Neural cell (in vitro differentiated cells): ENCODE measurements at regions not wholly inside any gene's neighbourhood (a gene's known extent, or its start where the extent isn't known, plus 50 kb on each side); places are given as distances from the start of the nearest gene placed in this dataset.

Source experiments
- H2AFZ ChIP-seq: fragments of 200-600, 300-800 bp; sonication (generic), shearing (Covaris generic); 2 replicates; pipeline ENCODE4 v1.6.0; 2014; ENCODE audit warnings: low read depth, mild to moderate bottlenecking, antibody characterized with exemption, low read length, moderate library complexity
- H3F3A ChIP-seq: fragments of 200-600 bp; shearing (Covaris generic); 2 replicates; pipeline ENCODE4 v1.6.1; 2016; ENCODE audit warnings: mild to moderate bottlenecking, moderate library complexity, mixed read lengths, antibody characterized with exemption, low read length; ENCODE audit not compliant: insufficient read depth, poor library complexity, severe bottlenecking
- H3K27ac ChIP-seq: fragments of 200-600, 300-800 bp; sonication (generic), shearing (Covaris generic); 2 replicates; pipeline ENCODE4 v1.5.1; 2014; ENCODE audit warnings: mild to moderate bottlenecking, low read length, moderate library complexity
- H3K27me3 ChIP-seq: fragments of 300-800, 200-600 bp; sonication (generic), shearing (Covaris generic); 2 replicates; pipeline ENCODE4 v1.6.0; 2014; ENCODE audit warnings: mild to moderate bottlenecking, low read depth, low read length, moderate library complexity; ENCODE audit not compliant: insufficient read depth
- H3K36me3 ChIP-seq: fragments of 300-800, 200-600 bp; sonication (generic), shearing (Covaris generic); 2 replicates; pipeline ENCODE4 v1.5.1; 2014; ENCODE audit warnings: mild to moderate bottlenecking, antibody characterized with exemption, low read length, moderate library complexity; ENCODE audit not compliant: insufficient read depth
- H3K4me2 ChIP-seq: fragments of 300-800, 200-600 bp; sonication (generic), shearing (Covaris generic); 2 replicates; pipeline ENCODE4 v1.6.0; 2014; ENCODE audit warnings: mild to moderate bottlenecking, low read length
- H3K4me3 ChIP-seq: fragments of 300-800, 200-600 bp; sonication (generic), shearing (Covaris generic); 2 replicates; pipeline ENCODE4 v1.5.1; 2014; ENCODE audit warnings: mild to moderate bottlenecking, low read length, moderate library complexity
- H3K79me2 ChIP-seq: fragments of 200-600 bp; shearing (Covaris generic); replicated peaks from 2 replicates; pipeline ENCODE4 v1.6.0; 2014; ENCODE audit warnings: mild to moderate bottlenecking, low read length, moderate library complexity; ENCODE audit not compliant: insufficient read depth
- H3K9ac ChIP-seq: fragments of 300-800, 200-600 bp; sonication (generic), shearing (Covaris generic); 2 replicates; pipeline ENCODE4 v1.6.1; 2016; ENCODE audit warnings: mild to moderate bottlenecking, low read length, mixed read lengths
- H3K9me2 ChIP-seq: fragments of 200-600 bp; shearing (Covaris generic); 2 replicates; pipeline ENCODE4 v1.6.1; 2016; ENCODE audit warnings: mild to moderate bottlenecking, low read length, mixed read lengths; ENCODE audit not compliant: insufficient read depth
- H3K9me3 ChIP-seq: fragments of 200-600, 300-800 bp; sonication (generic), shearing (Covaris generic); 2 replicates; pipeline ENCODE4 v1.6.1; 2016; ENCODE audit warnings: mild to moderate bottlenecking, mixed run types, low read length, moderate library complexity, mixed read lengths
- H4K20me1 ChIP-seq: fragments of 200-600 bp; shearing (Covaris generic); 2 replicates; pipeline ENCODE4 v1.6.1; 2016; ENCODE audit warnings: mild to moderate bottlenecking, mixed run types; ENCODE audit not compliant: insufficient read depth
- EP300 ChIP-seq: fragments of 450-650 bp; conservative IDR thresholded peaks from 2 replicates; pipeline ENCODE4 v1.6.1; 2014; ENCODE audit warnings: antibody characterized with exemption, mild to moderate bottlenecking, moderate library complexity; ENCODE audit not compliant: poor library complexity, severe bottlenecking
- EZH2 ChIP-seq: fragments of 200-600, 300-800 bp; shearing (Covaris generic), sonication (generic); IDR thresholded peaks from 2 replicates; pipeline ENCODE4 v1.6.1; 2014; ENCODE audit warnings: antibody characterized with exemption, low read length, borderline replicate concordance, mild to moderate bottlenecking; ENCODE audit not compliant: insufficient read depth, poor library complexity, severe bottlenecking
- MXI1 ChIP-seq: fragments of 450-650 bp; conservative IDR thresholded peaks from 2 replicates; pipeline ENCODE4 v1.6.1; 2014; ENCODE audit warnings: antibody characterized with exemption, mild to moderate bottlenecking; ENCODE audit not compliant: poor library complexity, severe bottlenecking
- POLR2AphosphoS5 ChIP-seq: IDR thresholded peaks from 2 replicates; pipeline ENCODE4 v1.6.1; 2012
- RAD21 ChIP-seq: fragments of 450-650 bp; conservative IDR thresholded peaks from 2 replicates; pipeline ENCODE4 v1.6.1; 2014; ENCODE audit warnings: antibody characterized with exemption, mild to moderate bottlenecking, moderate library complexity
- SMC3 ChIP-seq: fragments of 450-650 bp; conservative IDR thresholded peaks from 2 replicates; pipeline ENCODE4 v1.6.1; 2014; ENCODE audit warnings: antibody characterized with exemption, mild to moderate bottlenecking, moderate library complexity; ENCODE audit not compliant: poor library complexity
- TAF1 ChIP-seq: IDR thresholded peaks from 2 replicates; pipeline ENCODE4 v1.6.1; 2012; ENCODE audit warnings: low read depth
- TF ChIP-seq, protein P1 (sequence below): IDR thresholded peaks from 2 replicates; pipeline ENCODE4 v1.6.1; 2012; ENCODE audit warnings: borderline replicate concordance
- TF ChIP-seq, protein P2 (sequence below): fragments of 450-650 bp; IDR thresholded peaks from 2 replicates; pipeline ENCODE4 v1.5.1; 2014; ENCODE audit warnings: antibody characterized with exemption, mild to moderate bottlenecking, moderate library complexity; ENCODE audit not compliant: poor library complexity, severe bottlenecking

DNA sequence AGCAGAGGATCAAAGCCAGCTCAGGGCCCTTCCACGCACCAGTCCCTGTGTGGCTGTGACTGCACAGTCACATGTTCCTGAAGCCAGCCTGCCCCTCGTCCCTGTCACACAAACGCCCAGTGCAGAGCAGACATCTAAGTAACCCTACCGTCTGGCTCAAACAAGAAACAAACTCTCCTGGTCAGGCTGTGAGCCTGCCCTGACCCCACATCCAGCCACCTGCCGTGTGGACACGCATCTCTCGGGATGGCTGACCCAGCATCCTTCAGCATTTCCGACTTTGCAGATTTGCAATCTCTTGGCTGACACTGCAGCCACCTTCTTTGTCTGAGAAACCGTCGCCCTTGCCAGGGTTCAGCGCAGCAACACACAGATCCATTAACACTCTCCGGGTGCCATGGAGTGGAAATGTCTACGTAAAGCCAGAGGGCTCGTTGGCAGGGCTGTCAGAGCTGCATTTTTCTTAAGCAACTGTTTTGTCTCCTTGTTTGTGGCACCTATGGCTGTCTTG is 82.3 kb upstream of the ASAP2 start:
- Histone ChIP-seq H3K79me2 (no peaks in the 10 kb centered on the region), H3K4me3 (no peak overlapping the region), H3F3A (no peaks in the 10 kb centered on the region), H3K27me3 (no peaks in the 10 kb centered on the region), H3K9ac (no peak overlapping the region), H3K9me3 (no peaks in the 10 kb centered on the region), H3K36me3 (no peaks in the 10 kb centered on the region), H2AFZ (no peak overlapping the region), H3K4me2 (no peak overlapping the region), H3K9me2 (no peaks in the 10 kb centered on the region), H3K27ac (no peak overlapping the region), H4K20me1 (no peaks in the 10 kb centered on the region)
- TF ChIP-seq RAD21 (no peak), EZH2 (no peak), EP300 (no peak), POLR2AphosphoS5 (no peak), TAF1 (no peak), MXI1 (no peak), SMC3 (no peak)
- TF ChIP-seq, protein P1, sequence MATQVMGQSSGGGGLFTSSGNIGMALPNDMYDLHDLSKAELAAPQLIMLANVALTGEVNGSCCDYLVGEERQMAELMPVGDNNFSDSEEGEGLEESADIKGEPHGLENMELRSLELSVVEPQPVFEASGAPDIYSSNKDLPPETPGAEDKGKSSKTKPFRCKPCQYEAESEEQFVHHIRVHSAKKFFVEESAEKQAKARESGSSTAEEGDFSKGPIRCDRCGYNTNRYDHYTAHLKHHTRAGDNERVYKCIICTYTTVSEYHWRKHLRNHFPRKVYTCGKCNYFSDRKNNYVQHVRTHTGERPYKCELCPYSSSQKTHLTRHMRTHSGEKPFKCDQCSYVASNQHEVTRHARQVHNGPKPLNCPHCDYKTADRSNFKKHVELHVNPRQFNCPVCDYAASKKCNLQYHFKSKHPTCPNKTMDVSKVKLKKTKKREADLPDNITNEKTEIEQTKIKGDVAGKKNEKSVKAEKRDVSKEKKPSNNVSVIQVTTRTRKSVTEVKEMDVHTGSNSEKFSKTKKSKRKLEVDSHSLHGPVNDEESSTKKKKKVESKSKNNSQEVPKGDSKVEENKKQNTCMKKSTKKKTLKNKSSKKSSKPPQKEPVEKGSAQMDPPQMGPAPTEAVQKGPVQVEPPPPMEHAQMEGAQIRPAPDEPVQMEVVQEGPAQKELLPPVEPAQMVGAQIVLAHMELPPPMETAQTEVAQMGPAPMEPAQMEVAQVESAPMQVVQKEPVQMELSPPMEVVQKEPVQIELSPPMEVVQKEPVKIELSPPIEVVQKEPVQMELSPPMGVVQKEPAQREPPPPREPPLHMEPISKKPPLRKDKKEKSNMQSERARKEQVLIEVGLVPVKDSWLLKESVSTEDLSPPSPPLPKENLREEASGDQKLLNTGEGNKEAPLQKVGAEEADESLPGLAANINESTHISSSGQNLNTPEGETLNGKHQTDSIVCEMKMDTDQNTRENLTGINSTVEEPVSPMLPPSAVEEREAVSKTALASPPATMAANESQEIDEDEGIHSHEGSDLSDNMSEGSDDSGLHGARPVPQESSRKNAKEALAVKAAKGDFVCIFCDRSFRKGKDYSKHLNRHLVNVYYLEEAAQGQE, result no peak
- TF ChIP-seq, protein P2, sequence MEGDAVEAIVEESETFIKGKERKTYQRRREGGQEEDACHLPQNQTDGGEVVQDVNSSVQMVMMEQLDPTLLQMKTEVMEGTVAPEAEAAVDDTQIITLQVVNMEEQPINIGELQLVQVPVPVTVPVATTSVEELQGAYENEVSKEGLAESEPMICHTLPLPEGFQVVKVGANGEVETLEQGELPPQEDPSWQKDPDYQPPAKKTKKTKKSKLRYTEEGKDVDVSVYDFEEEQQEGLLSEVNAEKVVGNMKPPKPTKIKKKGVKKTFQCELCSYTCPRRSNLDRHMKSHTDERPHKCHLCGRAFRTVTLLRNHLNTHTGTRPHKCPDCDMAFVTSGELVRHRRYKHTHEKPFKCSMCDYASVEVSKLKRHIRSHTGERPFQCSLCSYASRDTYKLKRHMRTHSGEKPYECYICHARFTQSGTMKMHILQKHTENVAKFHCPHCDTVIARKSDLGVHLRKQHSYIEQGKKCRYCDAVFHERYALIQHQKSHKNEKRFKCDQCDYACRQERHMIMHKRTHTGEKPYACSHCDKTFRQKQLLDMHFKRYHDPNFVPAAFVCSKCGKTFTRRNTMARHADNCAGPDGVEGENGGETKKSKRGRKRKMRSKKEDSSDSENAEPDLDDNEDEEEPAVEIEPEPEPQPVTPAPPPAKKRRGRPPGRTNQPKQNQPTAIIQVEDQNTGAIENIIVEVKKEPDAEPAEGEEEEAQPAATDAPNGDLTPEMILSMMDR, result no peak

DNA sequence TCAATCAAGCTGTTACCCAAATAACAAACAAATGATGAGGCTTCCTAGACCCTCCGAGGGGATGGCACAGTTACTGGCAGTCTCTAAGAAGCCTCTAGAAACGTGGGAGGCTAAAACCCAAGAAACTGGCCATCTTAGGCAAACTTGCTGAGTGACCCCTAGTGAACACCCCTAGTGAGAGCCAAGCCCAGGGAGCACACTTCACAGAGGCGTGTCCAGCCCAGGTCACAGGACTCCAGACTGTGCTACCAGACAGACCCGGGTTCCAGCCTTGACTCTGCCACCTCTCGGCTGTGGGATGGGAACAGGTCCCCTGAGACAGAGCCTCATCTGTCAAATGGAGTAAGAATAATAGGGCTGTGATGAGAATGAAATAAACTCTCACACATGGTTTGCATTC is 83.5 kb upstream of the ASAP2 start:
- H4K20me1 ChIP-seq, result no peaks in the 10 kb centered on the region
- H3K9me3 ChIP-seq, result no peaks in the 10 kb centered on the region
- no peak overlapping the region for H3K4me2 ChIP-seq
- H3K4me3 ChIP-seq, result no peak overlapping the region
- H2AFZ ChIP-seq, result no peak overlapping the region
- H3K9ac ChIP-seq, result no peak overlapping the region
- no peaks in the 10 kb centered on the region for H3K36me3 ChIP-seq
- no peaks in the 10 kb centered on the region for H3K27me3 ChIP-seq
- TF ChIP-seq POLR2AphosphoS5, result no peak
- TF ChIP-seq EP300, result no peak
- TF ChIP-seq EZH2, result no peak
- TF ChIP-seq, protein P1, result no peak
- TF ChIP-seq, protein P2, result no peak
- no peak for TF ChIP-seq MXI1
- TF ChIP-seq SMC3, result no peak
- TF ChIP-seq TAF1, result no peak
- no peak for TF ChIP-seq RAD21
- no peak overlapping the region for H3K27ac ChIP-seq
- H3K9me2 ChIP-seq, result no peaks in the 10 kb centered on the region
- no peaks in the 10 kb centered on the region for H3K79me2 ChIP-seq
- no peaks in the 10 kb centered on the region for H3F3A ChIP-seq
